Ishikawa (cell line): ENCODE measurements at regions not wholly inside any gene's neighbourhood (a gene's known extent, or its start where the extent isn't known, plus 50 kb on each side); places are given as distances from the start of the nearest gene placed in this dataset.

ENCODE experiments used
- CREB1 ChIP-seq: IDR thresholded peaks from 2 replicates; pipeline ENCODE4 v1.6.1; 2012; ENCODE audit warnings: low read depth
- EGR1 ChIP-seq: IDR thresholded peaks from 2 replicates; pipeline ENCODE4 v1.6.1; 2012
- EP300 ChIP-seq: IDR thresholded peaks from 2 replicates; pipeline ENCODE4 v1.6.1; 2012; ENCODE audit warnings: borderline replicate concordance
- MAX ChIP-seq: IDR thresholded peaks from 2 replicates; pipeline ENCODE4 v1.6.1; 2012
- RAD21 ChIP-seq: IDR thresholded peaks from 2 replicates; pipeline ENCODE4 v1.6.1; 2012; ENCODE audit warnings: low read depth
- TAF1 ChIP-seq: IDR thresholded peaks from 2 replicates; pipeline ENCODE4 v1.6.1; 2012; ENCODE audit warnings: low read depth, mild to moderate bottlenecking
- TEAD4 ChIP-seq: IDR thresholded peaks from 2 replicates; pipeline ENCODE4 v1.6.1; 2012
- USF1 ChIP-seq: IDR thresholded peaks from 2 replicates; pipeline ENCODE4 v1.6.1; 2012
- YY1 ChIP-seq: IDR thresholded peaks from 2 replicates; pipeline ENCODE4 v1.6.1; 2012; ENCODE audit warnings: low read depth

DNA sequence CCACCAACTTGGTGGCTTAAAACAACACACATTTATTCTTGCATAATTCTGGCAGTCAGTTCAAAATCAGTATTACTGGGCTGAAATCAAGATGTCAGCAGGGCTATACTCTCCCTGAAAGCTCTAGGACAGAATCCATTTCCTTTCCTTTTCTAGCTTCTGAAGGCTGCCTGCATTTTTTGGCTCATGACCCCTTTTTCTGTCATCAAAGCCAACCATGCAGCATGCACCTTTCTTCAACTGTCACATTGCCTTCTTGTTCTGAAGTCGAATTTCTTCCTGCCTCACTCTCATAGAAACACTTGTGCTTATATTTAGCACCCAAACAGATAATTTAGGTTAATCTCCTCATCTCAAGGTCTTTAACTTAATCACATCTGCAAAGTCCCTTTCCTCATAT, 79.8 kb upstream of the PPP1R2C start:
- no peak for TF ChIP-seq USF1
- TF ChIP-seq RAD21, result no peak
- TF ChIP-seq CREB1, result no peak
- TF ChIP-seq EP300, result no peak
- no peak for TF ChIP-seq TAF1
- TF ChIP-seq YY1, result no peak
- TF ChIP-seq EGR1, result no peak
- TF ChIP-seq TEAD4, result no peak
- TF ChIP-seq MAX, result no peak
